PC-9 (cell line): ENCODE measurements at regions not wholly inside any gene's neighbourhood (a gene's known extent, or its start where the extent isn't known, plus 50 kb on each side); places are given as distances from the start of the nearest gene placed in this dataset.

Experiments used
- BruUV-seq: library from RNA; stranded (reverse); fragments of 400-500 nt; replicated peaks from 2 replicates; lab custom pipeline; 2021; lab: Mats Ljungman, UMichigan
- CTCF ChIA-PET: fragments of 300-600 bp; sonication (Branson Sonifier 250); formaldehyde crosslinking; loops from one replicate; lab custom pipeline; 2022; ENCODE audit warnings: antibody characterized with exemption; lab: Charles Lee
- POLR2A ChIA-PET: fragments of 300-600 bp; sonication (Branson Sonifier 250); formaldehyde crosslinking; loops from one replicate; lab custom pipeline; 2022; ENCODE audit warnings: antibody characterized with exemption; ENCODE audit not compliant: unreplicated experiment; lab: Charles Lee
- DNase-seq, 2 experiments: peaks; one replicate each; pipeline versions ENCODE4 v3.0.0 to v3.0.0-alpha.2; 2015 to 2022; ENCODE audit warnings: mixed read lengths in 1 of 2
- H2AFZ ChIP-seq: fragments of 200-600 bp; sonication (generic); 2 replicates; pipeline ENCODE4 v1.8.1; 2017; ENCODE audit warnings: antibody characterized with exemption
- H3F3A ChIP-seq: fragments of 200-600 bp; sonication (generic); 2 replicates; pipeline ENCODE4 v1.8.1; 2017; ENCODE audit warnings: antibody characterized with exemption, mild to moderate bottlenecking, low read depth; ENCODE audit not compliant: insufficient read depth
- H3K27ac ChIP-seq: fragments of 200-600 bp; sonication (generic); 2 replicates; pipeline ENCODE4 v1.6.1; 2016; ENCODE audit warnings: mixed run types
- H3K27me3 ChIP-seq: fragments of 200-600 bp; sonication (generic); 2 replicates; pipeline ENCODE4 v1.6.1; 2016; ENCODE audit warnings: low read depth, mixed run types; ENCODE audit not compliant: insufficient read depth
- H3K36me3 ChIP-seq: fragments of 200-600 bp; sonication (generic); 2 replicates; pipeline ENCODE4 v1.6.1; 2016; ENCODE audit warnings: low read depth, mixed run types
- H3K4me1 ChIP-seq: fragments of 200-600 bp; sonication (generic); replicated peaks from 2 replicates; pipeline ENCODE4 v1.6.1; 2016; ENCODE audit warnings: mixed run types; ENCODE audit not compliant: insufficient read depth
- H3K4me2 ChIP-seq: fragments of 200-600 bp; sonication (generic); 2 replicates; pipeline ENCODE4 v1.6.1; 2017; ENCODE audit warnings: mixed run types
- H3K4me3 ChIP-seq: fragments of 200-600 bp; sonication (generic); 2 replicates; pipeline ENCODE4 v1.6.1; 2016; ENCODE audit warnings: mixed run types
- H3K79me2 ChIP-seq: fragments of 200-600 bp; sonication (generic); 2 replicates; pipeline ENCODE4 v1.6.1; 2017; ENCODE audit warnings: low read depth, mixed run types
- H3K9me2 ChIP-seq: fragments of 200-600 bp; sonication (generic); 2 replicates; pipeline ENCODE4 v1.8.1; 2017; ENCODE audit warnings: mild to moderate bottlenecking; ENCODE audit not compliant: insufficient read depth
- H3K9me3 ChIP-seq: fragments of 200-600 bp; sonication (generic); 2 replicates; pipeline ENCODE4 v1.8.1; 2016; ENCODE audit warnings: low read depth; ENCODE audit not compliant: insufficient read depth
- H4K20me1 ChIP-seq: fragments of 200-600 bp; sonication (generic); 2 replicates; pipeline ENCODE4 v1.8.1; 2017; ENCODE audit not compliant: insufficient read depth
- CTCF ChIP-seq: fragments of 200-600 bp; sonication (generic); conservative IDR thresholded peaks from 2 replicates; pipeline ENCODE4 v1.6.1; 2017; ENCODE audit warnings: mixed run types, antibody characterized with exemption, mild to moderate bottlenecking, moderate library complexity
- EZH2 ChIP-seq: fragments of 200-600 bp; sonication (generic); IDR thresholded peaks from 2 replicates; pipeline ENCODE4 v1.8.0; 2017; ENCODE audit warnings: antibody characterized with exemption, low read depth
- intact Hi-C: fragments of 100-400 bp; cut with micrococcal nuclease; formaldehyde crosslinking; loops from one replicate; pipeline ENCODE4 v1.10.0; 2022; ENCODE audit not compliant: unreplicated experiment

DNA sequence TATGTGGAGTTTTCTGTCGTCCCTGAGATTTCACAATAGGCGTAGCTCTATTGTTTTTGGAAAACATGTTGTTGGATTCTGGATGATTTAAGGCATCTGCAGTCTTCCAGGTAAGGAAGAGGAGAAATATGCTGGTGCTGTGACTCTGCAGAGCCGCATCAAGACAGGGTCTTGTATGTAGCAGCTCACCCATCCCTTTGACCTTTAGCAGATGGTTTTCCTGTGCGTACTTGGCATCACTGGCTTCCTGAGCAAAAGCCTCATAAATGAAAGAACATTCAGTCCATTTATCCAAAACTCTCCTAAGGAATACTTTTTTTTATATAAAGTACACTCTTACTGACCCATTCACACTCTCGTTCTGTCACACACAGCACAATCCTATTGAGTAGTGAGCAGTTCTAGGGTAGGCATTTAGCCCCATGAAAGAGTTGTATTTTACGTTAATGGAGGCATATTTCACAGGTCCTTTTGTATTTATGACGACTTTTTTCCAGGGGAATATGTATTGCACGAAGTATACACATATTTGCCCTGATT lies 443.9 kb downstream of the STK39 start:
- ChIA-PET POLR2A (no interaction called here), CTCF (no interaction called here)
- Histone ChIP-seq H3K36me3 (no peaks in the 10 kb centered on the region), H3K27ac (no peak overlapping the region), H3K4me3 (no peak overlapping the region), H4K20me1 (no peaks in the 10 kb centered on the region), H3K9me2 (no peaks in the 10 kb centered on the region), H3K27me3 (no peaks in the 10 kb centered on the region), H3K4me1 (no peaks in the 10 kb centered on the region), H3K4me2 (no peak overlapping the region), H3K9me3 (no peaks in the 10 kb centered on the region), H3F3A (no peaks in the 10 kb centered on the region), H2AFZ (no peak overlapping the region), H3K79me2 (no peaks in the 10 kb centered on the region)
- no TSS peak for BruUV-seq
- TF ChIP-seq CTCF: no peak
- TF ChIP-seq EZH2: no peak
- DNase-seq: no peak
- intact Hi-C loops: no loop called here

DNA sequence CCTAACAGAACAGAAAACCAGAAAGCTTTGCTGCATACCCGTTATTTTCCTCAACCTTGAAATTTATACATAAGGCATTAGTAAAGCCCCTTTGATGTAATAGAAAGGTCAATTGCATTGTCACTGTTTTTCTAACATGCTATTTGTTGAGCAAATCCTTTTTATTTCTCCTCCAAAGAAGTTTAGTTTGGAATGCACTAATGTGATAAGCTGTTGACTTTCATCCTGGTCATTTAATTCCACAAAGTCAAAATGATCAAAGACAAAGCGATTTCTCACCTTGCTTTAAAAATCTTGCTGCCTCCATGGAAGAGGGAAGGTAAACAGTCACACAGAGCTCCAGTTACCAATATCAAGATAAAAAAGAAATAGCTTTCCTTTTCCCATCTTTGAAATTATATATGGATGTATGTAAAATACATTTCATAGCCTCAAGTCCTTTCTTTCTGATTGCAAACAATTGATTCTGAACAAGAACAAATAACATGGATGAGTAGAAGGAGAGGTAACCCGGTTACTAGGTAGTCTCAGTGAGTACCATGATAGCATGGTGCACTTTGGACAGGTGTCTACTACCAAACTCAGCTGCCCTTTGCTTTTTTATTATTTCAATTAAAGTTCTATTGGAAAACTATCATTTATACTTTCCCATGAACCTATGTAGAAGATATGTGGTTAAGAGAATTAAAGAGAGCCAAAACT lies 452.7 kb downstream of the STK39 start:
- POLR2A ChIA-PET: no interaction called here
- no peaks in the 10 kb centered on the region for H3K27me3 ChIP-seq
- intact Hi-C loops: no loop called here
- no peaks in the 10 kb centered on the region for H3F3A ChIP-seq
- DNase-seq: no peak
- BruUV-seq: no TSS peak
- no peaks in the 10 kb centered on the region for H3K4me1 ChIP-seq
- no peaks in the 10 kb centered on the region for H3K36me3 ChIP-seq
- no peak overlapping the region for H3K4me3 ChIP-seq
- H3K79me2 ChIP-seq: no peaks in the 10 kb centered on the region
- H4K20me1 ChIP-seq: no peaks in the 10 kb centered on the region
- no peaks in the 10 kb centered on the region for H3K9me2 ChIP-seq
- H3K9me3 ChIP-seq: no peaks in the 10 kb centered on the region
- H3K4me2 ChIP-seq: no peak overlapping the region
- TF ChIP-seq CTCF (no peak), EZH2 (no peak)
- CTCF ChIA-PET: no interaction called here
- H3K27ac ChIP-seq: no peak overlapping the region
- no peak overlapping the region for H2AFZ ChIP-seq

- Histone ChIP-seq H3F3A (no peaks in the 10 kb centered on the region), H3K27me3 (no peaks in the 10 kb centered on the region), H3K27ac (no peak overlapping the region), H3K4me2 (no peak overlapping the region), H3K4me3 (no peak overlapping the region), H3K79me2 (no peaks in the 10 kb centered on the region), H2AFZ (no peak overlapping the region), H3K9me2 (no peaks in the 10 kb centered on the region), H4K20me1 (no peaks in the 10 kb centered on the region), H3K36me3 (no peaks in the 10 kb centered on the region), H3K4me1 (no peaks in the 10 kb centered on the region), H3K9me3 (no peaks in the 10 kb centered on the region)
- POLR2A ChIA-PET: no interaction called here
- TF ChIP-seq EZH2 (no peak), CTCF (no peak)
- intact Hi-C loops: no loop called here
- no peak for DNase-seq
- BruUV-seq: no TSS peak
- CTCF ChIA-PET: no interaction called here
These were observed 453.7 kb downstream of the STK39 start for GRCh38 chr2:167793725-167794124.
